GM18858 (cell line): ENCODE measurements at regions not wholly inside any gene's neighbourhood (a gene's known extent, or its start where the extent isn't known, plus 50 kb on each side); places are given as distances from the start of the nearest gene placed in this dataset.
"Not testable (repeated sequence)": the region's sequence is repeated elsewhere in the genome, so short reads cannot be mapped to it uniquely, and the experiment has no call there.

Source experiments
- ATAC-seq: cut with Tn5 transposase; IDR thresholded peaks from one replicate; pipeline ENCODE4 v1.9.1; 2021; ENCODE audit not compliant: unreplicated experiment

- ATAC-seq, result no peak
Observed at GRCh38 chr6:141123497-141123896, 1009.2 kb upstream of the GJE1 start.

GRCh38 chr6:141123049-141123448 lies 1009.7 kb upstream of the GJE1 start:
- ATAC-seq, result no peak

GRCh38 chr6:141118991-141119390 lies 1013.7 kb upstream of the GJE1 start:
- ATAC-seq, result no peak

- no peak for ATAC-seq
Observed at GRCh38 chr6:141117874-141118273, 1014.9 kb upstream of the GJE1 start.

- no peak for ATAC-seq
Observed at GRCh38 chr6:141110481-141110880, 1022.2 kb upstream of the GJE1 start.

- no peak for ATAC-seq
Observed at GRCh38 chr6:141107591-141108160, 1025.0 kb upstream of the GJE1 start.

- no peak for ATAC-seq
Observed at GRCh38 chr6:141105481-141105880, 1027.2 kb upstream of the GJE1 start.

GRCh38 chr6:141103246-141103645 lies 1029.5 kb upstream of the GJE1 start:
- ATAC-seq, result no peak

- ATAC-seq, result no peak
Observed at GRCh38 chr6:141097471-141097870, 1035.3 kb upstream of the GJE1 start.

- no peak for ATAC-seq
Observed at GRCh38 chr6:141095308-141095707, 1037.4 kb upstream of the GJE1 start.

GRCh38 chr6:141088171-141088570 lies 1044.6 kb upstream of the GJE1 start:
- ATAC-seq, result no peak

- peak; percentile 88 for ATAC-seq
Observed at GRCh38 chr6:141077355-141078333, 1055.1 kb upstream of the GJE1 start.

- ATAC-seq, result no peak
Observed at GRCh38 chr6:141057761-141058160, 1075.0 kb upstream of the GJE1 start.

- ATAC-seq, result no peak
Observed at GRCh38 chr6:141056945-141057625, 1075.6 kb upstream of the GJE1 start.

- ATAC-seq, result no peak
Observed at GRCh38 chr6:141050471-141050870, 1082.3 kb upstream of the GJE1 start.

- ATAC-seq, result no peak
Observed at GRCh38 chr6:141048451-141048850, 1084.3 kb upstream of the GJE1 start.

- not testable (repeated sequence) for ATAC-seq
Observed at GRCh38 chr6:141046496-141046895, 1086.2 kb upstream of the GJE1 start.

- ATAC-seq, result no peak
Observed at GRCh38 chr6:141041596-141042087, 1091.1 kb upstream of the GJE1 start.

GRCh38 chr6:141035312-141036200 lies 1097.2 kb upstream of the GJE1 start:
- no peak for ATAC-seq

GRCh38 chr6:141033101-141033500 lies 1099.6 kb upstream of the GJE1 start:
- ATAC-seq, result no peak

GRCh38 chr6:141029908-141030307 lies 1102.8 kb upstream of the GJE1 start:
- ATAC-seq, result no peak
